ENCODE measurements at regions not wholly inside any gene's neighbourhood (a gene's known extent, or its start where the extent isn't known, plus 50 kb on each side); places are given as distances from the start of the nearest gene placed in this dataset.

DNA sequence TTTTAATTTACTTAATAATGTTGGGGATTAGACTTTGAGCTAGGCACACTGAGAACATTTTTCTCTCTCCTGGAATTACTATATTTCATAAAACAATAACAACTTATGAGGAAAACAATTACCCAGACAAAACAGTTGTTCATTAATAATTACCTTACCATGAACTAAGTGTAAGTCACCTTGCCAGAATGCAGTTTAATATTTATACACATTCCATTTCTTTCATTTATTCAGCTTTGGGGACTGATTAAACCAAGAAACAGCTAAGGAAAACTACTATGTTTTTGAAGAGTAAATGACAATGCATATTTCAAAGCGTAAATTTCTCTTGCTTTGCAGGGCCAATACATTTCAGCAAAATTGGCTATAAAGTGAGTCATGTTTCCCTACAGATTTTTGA, 616.2 kb downstream of the PRELID2 start:
- TF ChIP-seq FOXP2 (optimal IDR thresholded peaks at IDR 0.05; ENCODE audit: control extremely low read depth, extremely low read length, insufficient read depth) (no peak), EZH2 (IDR thresholded peaks at IDR 0.05) (no peak)

Measured in SK-N-MC (cell line).